ENCODE measurements at regions not wholly inside any gene's neighbourhood (a gene's known extent, or its start where the extent isn't known, plus 50 kb on each side); places are given as distances from the start of the nearest gene placed in this dataset.

DNA sequence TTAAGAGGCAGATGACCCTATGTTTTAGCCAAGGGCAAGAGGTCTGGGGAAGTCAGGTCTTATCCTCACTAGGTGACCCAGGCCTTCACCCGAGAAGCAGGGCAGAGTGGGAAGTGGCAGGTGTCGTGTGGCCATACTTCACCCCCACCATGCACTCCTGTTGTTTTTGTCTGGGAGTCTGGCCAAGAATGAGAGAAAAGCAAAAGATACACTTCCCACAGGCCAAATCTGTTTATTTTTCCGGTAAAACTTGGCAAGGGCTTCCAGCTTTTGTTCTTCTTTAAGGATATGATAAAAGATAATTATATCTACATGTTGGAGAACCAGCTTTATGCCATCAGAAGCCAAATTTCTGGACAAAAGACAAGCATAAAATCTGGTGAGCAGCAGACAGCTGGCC lies 137.4 kb upstream of the CDC14C start:
- in situ Hi-C loops (cut with MboI) (no loop called here), intact Hi-C loops (cut with micrococcal nuclease; ENCODE audit: unreplicated experiment) (no loop called here)
- Histone ChIP-seq H3K27me3 (replicated peaks in 1 of 2; ENCODE audit: control insufficient read depth in 2 of 2, insufficient read depth in 2 of 2, low read length in 1 of 2) (no peaks in the 10 kb centered on the region), H3K4me2 (ENCODE audit: control insufficient read depth, insufficient read depth) (no peak overlapping the region), H3K9ac (ENCODE audit: control insufficient read depth, insufficient read depth, low read length) (no peak overlapping the region), H3K4me3 (no peak overlapping the region), H4K20me1 (ENCODE audit: control insufficient read depth, insufficient read depth) (no peaks in the 10 kb centered on the region), H3K79me2 (ENCODE audit: control insufficient read depth, insufficient read depth, low read length) (no peaks in the 10 kb centered on the region), H3K4me1 (ENCODE audit: control insufficient read depth, insufficient read depth, low read length) (no peaks in the 10 kb centered on the region), H3K36me3 (ENCODE audit: control insufficient read depth in 2 of 2, insufficient read depth in 2 of 2, low read length in 1 of 2) (no peaks in the 10 kb centered on the region), H2AFZ (ENCODE audit: control insufficient read depth, low read depth, low read length) (no peak overlapping the region), H3K9me3 (replicated peaks; ENCODE audit: control insufficient read depth, insufficient read depth, low read length) (no peaks in the 10 kb centered on the region), H3K27ac (ENCODE audit: control insufficient read depth, insufficient read depth) (no peak overlapping the region)
- FAIRE-seq (no peak), DNase-seq (ENCODE audit: low read depth, low spot score) (no peak), ATAC-seq (no peak)
- CTCF ChIA-PET: no interaction called here
- WGBS (ENCODE audit: insufficient coverage, insufficient replicate concordance, low lambda C conversion rate, missing lambda C conversion rate): 18% methylated on average over 3 of the region's 3 CpGs
- RAD21 ChIA-PET (ENCODE audit: unreplicated experiment): no interaction called here
- no peak for TF ChIP-seq ZNF384 (IDR thresholded peaks at IDR 0.05; ENCODE audit: borderline replicate concordance, low read depth, low read length)
- no peak for TF ChIP-seq IKZF1 (conservative IDR thresholded peaks at IDR 0.05)
- no peak for TF ChIP-seq YY1 (IDR thresholded peaks at IDR 0.05; ENCODE audit: low read depth, low read length)
- TF ChIP-seq NFYB (IDR thresholded peaks at IDR 0.05; ENCODE audit: insufficient read depth, low read depth, low read length): no peak
- no peak for TF ChIP-seq PAX5 (IDR thresholded peaks at IDR 0.05; ENCODE audit: borderline replicate concordance, low read depth, low read length)
- no peak for TF ChIP-seq EP300 (IDR thresholded peaks at IDR 0.05; ENCODE audit: borderline replicate concordance in 1 of 2, control insufficient read depth in 1 of 2, low read depth in 2 of 2, low read length in 2 of 2)
- TF ChIP-seq, protein P1, sequence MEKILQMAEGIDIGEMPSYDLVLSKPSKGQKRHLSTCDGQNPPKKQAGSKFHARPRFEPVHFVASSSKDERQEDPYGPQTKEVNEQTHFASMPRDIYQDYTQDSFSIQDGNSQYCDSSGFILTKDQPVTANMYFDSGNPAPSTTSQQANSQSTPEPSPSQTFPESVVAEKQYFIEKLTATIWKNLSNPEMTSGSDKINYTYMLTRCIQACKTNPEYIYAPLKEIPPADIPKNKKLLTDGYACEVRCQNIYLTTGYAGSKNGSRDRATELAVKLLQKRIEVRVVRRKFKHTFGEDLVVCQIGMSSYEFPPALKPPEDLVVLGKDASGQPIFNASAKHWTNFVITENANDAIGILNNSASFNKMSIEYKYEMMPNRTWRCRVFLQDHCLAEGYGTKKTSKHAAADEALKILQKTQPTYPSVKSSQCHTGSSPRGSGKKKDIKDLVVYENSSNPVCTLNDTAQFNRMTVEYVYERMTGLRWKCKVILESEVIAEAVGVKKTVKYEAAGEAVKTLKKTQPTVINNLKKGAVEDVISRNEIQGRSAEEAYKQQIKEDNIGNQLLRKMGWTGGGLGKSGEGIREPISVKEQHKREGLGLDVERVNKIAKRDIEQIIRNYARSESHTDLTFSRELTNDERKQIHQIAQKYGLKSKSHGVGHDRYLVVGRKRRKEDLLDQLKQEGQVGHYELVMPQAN (conservative IDR thresholded peaks at IDR 0.05): no peak
- TF ChIP-seq, protein P2, sequence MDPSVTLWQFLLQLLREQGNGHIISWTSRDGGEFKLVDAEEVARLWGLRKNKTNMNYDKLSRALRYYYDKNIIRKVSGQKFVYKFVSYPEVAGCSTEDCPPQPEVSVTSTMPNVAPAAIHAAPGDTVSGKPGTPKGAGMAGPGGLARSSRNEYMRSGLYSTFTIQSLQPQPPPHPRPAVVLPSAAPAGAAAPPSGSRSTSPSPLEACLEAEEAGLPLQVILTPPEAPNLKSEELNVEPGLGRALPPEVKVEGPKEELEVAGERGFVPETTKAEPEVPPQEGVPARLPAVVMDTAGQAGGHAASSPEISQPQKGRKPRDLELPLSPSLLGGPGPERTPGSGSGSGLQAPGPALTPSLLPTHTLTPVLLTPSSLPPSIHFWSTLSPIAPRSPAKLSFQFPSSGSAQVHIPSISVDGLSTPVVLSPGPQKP (IDR thresholded peaks at IDR 0.05; ENCODE audit: low read depth, low read length): no peak
- no peak for TF ChIP-seq SMARCA5 (IDR thresholded peaks at IDR 0.05)
- TF ChIP-seq, protein P3, sequence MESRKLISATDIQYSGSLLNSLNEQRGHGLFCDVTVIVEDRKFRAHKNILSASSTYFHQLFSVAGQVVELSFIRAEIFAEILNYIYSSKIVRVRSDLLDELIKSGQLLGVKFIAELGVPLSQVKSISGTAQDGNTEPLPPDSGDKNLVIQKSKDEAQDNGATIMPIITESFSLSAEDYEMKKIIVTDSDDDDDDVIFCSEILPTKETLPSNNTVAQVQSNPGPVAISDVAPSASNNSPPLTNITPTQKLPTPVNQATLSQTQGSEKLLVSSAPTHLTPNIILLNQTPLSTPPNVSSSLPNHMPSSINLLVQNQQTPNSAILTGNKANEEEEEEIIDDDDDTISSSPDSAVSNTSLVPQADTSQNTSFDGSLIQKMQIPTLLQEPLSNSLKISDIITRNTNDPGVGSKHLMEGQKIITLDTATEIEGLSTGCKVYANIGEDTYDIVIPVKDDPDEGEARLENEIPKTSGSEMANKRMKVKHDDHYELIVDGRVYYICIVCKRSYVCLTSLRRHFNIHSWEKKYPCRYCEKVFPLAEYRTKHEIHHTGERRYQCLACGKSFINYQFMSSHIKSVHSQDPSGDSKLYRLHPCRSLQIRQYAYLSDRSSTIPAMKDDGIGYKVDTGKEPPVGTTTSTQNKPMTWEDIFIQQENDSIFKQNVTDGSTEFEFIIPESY (IDR thresholded peaks at IDR 0.05): no peak
- no peak for TF ChIP-seq POU2F2 (IDR thresholded peaks at IDR 0.05; ENCODE audit: borderline replicate concordance, low read depth, low read length)
- no peak for TF ChIP-seq NBN (IDR thresholded peaks at IDR 0.05)
- TF ChIP-seq HDGF (IDR thresholded peaks at IDR 0.05): no peak
- no peak for TF ChIP-seq CHD1 (IDR thresholded peaks at IDR 0.05; ENCODE audit: low read depth, low read length)
- TF ChIP-seq RUNX3 (IDR thresholded peaks at IDR 0.05; ENCODE audit: low read length): no peak
- no peak for TF ChIP-seq PML (IDR thresholded peaks at IDR 0.05; ENCODE audit: low read length)
- no peak for TF ChIP-seq NFXL1 (IDR thresholded peaks at IDR 0.05; ENCODE audit: borderline replicate concordance)
- TF ChIP-seq POLR2A (IDR thresholded peaks at IDR 0.05; ENCODE audit: low read depth, low read length): no peak
- TF ChIP-seq ZNF207 (IDR thresholded peaks at IDR 0.05; ENCODE audit: borderline replicate concordance): no peak
- BruUV-seq (replicated peaks): no TSS peak
- POLR2A ChIA-PET: no interaction called here
- SMC1A ChIA-PET (ENCODE audit: uncharacterized antibody, unreplicated experiment): interaction anchor here (1.4 kb wide), 1 partner anchor 10 kb away, joined by 3 read pairs; no protein-coding TSS in a partner anchor
